ENCODE measurements at regions not wholly inside any gene's neighbourhood (a gene's known extent, or its start where the extent isn't known, plus 50 kb on each side); places are given as distances from the start of the nearest gene placed in this dataset.

DNA sequence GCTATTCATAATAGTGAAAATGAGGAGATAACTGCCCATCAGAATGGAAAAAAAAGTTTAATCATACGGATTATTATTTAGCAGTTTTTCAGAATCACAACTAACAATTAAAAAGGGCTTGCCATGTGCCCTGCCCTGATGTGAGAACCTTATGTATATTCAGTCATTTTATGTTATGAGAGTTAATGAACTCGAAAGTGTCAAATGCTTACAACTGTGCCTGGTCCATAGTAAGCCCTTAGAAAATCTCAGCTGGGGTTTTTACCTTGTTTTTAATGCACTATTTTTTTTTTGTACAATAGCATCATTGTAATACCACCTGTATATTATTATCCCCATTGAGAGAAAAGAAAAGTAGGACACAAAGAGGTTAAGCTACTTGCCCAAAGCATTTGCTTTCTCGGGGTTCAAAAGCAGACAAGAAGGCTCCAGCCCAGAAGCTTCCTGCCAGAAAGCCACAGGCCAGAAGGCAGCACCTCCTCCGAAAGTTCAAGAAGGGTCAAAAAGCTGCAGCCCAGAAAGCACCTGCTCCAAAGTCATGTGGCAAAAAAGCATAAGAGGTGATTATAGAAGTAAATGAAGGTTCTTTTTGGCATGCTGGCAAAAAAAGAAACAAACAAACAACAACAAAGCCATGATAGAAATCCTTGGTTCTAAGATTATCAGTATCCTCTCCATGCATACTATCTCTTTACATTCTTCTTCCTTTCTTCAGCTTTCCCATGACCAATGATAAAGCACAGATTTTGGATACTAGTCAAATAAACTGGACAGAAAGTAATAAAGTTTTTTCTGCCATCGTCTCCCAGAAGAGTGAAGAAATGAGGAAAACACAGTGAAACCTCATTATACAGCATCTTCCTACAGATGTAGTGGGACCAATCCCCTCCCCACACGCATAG is 59.1 kb upstream of the NAP1L1 start:
- TF ChIP-seq PHF8 (CRISPR knock-in tag; IDR thresholded peaks at IDR 0.05) (no peak), CTCF (CRISPR knock-in tag; IDR thresholded peaks at IDR 0.05) (no peak), POLR2A (IDR thresholded peaks at IDR 0.05; ENCODE audit: insufficient read depth in 1 of 2, low read depth in 2 of 2, low read length in 2 of 2) (no peak), NFRKB (IDR thresholded peaks at IDR 0.05) (no peak), FOXP1 (IDR thresholded peaks at IDR 0.05) (no peak), FOXP1 (CRISPR knock-in tag; IDR thresholded peaks at IDR 0.05) (no peak), KDM2A (CRISPR knock-in tag; IDR thresholded peaks at IDR 0.05; ENCODE audit: borderline replicate concordance, low read depth) (no peak), ZNF773 (CRISPR knock-in tag; IDR thresholded peaks at IDR 0.05; ENCODE audit: borderline replicate concordance) (no peak), REST (IDR thresholded peaks at IDR 0.05; ENCODE audit: borderline replicate concordance in 1 of 2, low read depth in 1 of 2, low read length in 2 of 2) (no peak), ZBTB34 (CRISPR knock-in tag; IDR thresholded peaks at IDR 0.05) (no peak), RBM39 (IDR thresholded peaks at IDR 0.05; ENCODE audit: low read depth, low read length, poor library complexity, severe bottlenecking) (no peak)
- TF ChIP-seq, protein P1, sequence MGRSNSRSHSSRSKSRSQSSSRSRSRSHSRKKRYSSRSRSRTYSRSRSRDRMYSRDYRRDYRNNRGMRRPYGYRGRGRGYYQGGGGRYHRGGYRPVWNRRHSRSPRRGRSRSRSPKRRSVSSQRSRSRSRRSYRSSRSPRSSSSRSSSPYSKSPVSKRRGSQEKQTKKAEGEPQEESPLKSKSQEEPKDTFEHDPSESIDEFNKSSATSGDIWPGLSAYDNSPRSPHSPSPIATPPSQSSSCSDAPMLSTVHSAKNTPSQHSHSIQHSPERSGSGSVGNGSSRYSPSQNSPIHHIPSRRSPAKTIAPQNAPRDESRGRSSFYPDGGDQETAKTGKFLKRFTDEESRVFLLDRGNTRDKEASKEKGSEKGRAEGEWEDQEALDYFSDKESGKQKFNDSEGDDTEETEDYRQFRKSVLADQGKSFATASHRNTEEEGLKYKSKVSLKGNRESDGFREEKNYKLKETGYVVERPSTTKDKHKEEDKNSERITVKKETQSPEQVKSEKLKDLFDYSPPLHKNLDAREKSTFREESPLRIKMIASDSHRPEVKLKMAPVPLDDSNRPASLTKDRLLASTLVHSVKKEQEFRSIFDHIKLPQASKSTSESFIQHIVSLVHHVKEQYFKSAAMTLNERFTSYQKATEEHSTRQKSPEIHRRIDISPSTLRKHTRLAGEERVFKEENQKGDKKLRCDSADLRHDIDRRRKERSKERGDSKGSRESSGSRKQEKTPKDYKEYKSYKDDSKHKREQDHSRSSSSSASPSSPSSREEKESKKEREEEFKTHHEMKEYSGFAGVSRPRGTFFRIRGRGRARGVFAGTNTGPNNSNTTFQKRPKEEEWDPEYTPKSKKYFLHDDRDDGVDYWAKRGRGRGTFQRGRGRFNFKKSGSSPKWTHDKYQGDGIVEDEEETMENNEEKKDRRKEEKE (IDR thresholded peaks at IDR 0.05) = no peak
- TF ChIP-seq, protein P2, sequence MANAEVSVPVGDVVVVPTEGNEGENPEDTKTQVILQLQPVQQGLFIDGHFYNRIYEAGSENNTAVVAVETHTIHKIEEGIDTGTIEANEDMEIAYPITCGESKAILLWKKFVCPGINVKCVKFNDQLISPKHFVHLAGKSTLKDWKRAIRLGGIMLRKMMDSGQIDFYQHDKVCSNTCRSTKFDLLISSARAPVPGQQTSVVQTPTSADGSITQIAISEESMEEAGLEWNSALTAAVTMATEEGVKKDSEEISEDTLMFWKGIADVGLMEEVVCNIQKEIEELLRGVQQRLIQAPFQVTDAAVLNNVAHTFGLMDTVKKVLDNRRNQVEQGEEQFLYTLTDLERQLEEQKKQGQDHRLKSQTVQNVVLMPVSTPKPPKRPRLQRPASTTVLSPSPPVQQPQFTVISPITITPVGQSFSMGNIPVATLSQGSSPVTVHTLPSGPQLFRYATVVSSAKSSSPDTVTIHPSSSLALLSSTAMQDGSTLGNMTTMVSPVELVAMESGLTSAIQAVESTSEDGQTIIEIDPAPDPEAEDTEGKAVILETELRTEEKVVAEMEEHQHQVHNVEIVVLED (CRISPR knock-in tag; IDR thresholded peaks at IDR 0.05; ENCODE audit: borderline replicate concordance) = no peak
